ENCODE measurements at regions not wholly inside any gene's neighbourhood (a gene's known extent, or its start where the extent isn't known, plus 50 kb on each side); places are given as distances from the start of the nearest gene placed in this dataset.

- H3K4me3 ChIP-seq (ENCODE audit: low read depth, low read length): no peak overlapping the region
- no peaks in the 10 kb centered on the region for H3K36me3 ChIP-seq (ENCODE audit: insufficient read depth)
- DNase-seq (ENCODE audit: extremely low spot score): peak; percentile 15
- 50% methylated on average over 10 of the region's 10 CpGs for WGBS
- H3K4me1 ChIP-seq (ENCODE audit: insufficient read depth): no peaks in the 10 kb centered on the region
- H3K27ac ChIP-seq (ENCODE audit: low read depth): no peak overlapping the region
Measured at GRCh38 chr6:19432966-19433498, 404.1 kb upstream of the ID4 start.

- Histone ChIP-seq H3K36me3 (ENCODE audit: insufficient read depth) (no peaks in the 10 kb centered on the region), H3K4me1 (ENCODE audit: insufficient read depth) (no peaks in the 10 kb centered on the region), H3K4me3 (ENCODE audit: low read depth, low read length) (no peak overlapping the region), H3K27ac (ENCODE audit: low read depth) (no peak overlapping the region)
- WGBS: 89% methylated on average over 2 of the region's 2 CpGs
- no peak for DNase-seq (ENCODE audit: extremely low spot score)
Measured at GRCh38 chr6:19434065-19434464, 403.1 kb upstream of the ID4 start.

GRCh38 chr6:19435755-19436154 lies 401.4 kb upstream of the ID4 start:
- DNase-seq (ENCODE audit: extremely low spot score): no peak
- H3K4me1 ChIP-seq (ENCODE audit: insufficient read depth): no peaks in the 10 kb centered on the region
- 86% methylated on average over 3 of the region's 3 CpGs for whole genome bisulfite sequencing

GRCh38 chr6:19438566-19439353 lies 398.4 kb upstream of the ID4 start:
- no peak for DNase-seq (ENCODE audit: extremely low spot score)
- no peaks in the 10 kb centered on the region for H3K4me1 ChIP-seq (ENCODE audit: insufficient read depth)
- no peak overlapping the region for H3K4me3 ChIP-seq (ENCODE audit: low read depth, low read length)
- 86% methylated on average over 8 of the region's 8 CpGs for WGBS
- H3K27ac ChIP-seq (ENCODE audit: low read depth): no peak overlapping the region
- H3K36me3 ChIP-seq (ENCODE audit: insufficient read depth): no peaks in the 10 kb centered on the region

More at GRCh38 chr6:19435755-19436154, 401.4 kb upstream of the ID4 start:
- Histone ChIP-seq H3K4me3 (ENCODE audit: low read depth, low read length) (no peak overlapping the region), H3K36me3 (ENCODE audit: insufficient read depth) (no peaks in the 10 kb centered on the region), H3K27ac (ENCODE audit: low read depth) (no peak overlapping the region)

DNA sequence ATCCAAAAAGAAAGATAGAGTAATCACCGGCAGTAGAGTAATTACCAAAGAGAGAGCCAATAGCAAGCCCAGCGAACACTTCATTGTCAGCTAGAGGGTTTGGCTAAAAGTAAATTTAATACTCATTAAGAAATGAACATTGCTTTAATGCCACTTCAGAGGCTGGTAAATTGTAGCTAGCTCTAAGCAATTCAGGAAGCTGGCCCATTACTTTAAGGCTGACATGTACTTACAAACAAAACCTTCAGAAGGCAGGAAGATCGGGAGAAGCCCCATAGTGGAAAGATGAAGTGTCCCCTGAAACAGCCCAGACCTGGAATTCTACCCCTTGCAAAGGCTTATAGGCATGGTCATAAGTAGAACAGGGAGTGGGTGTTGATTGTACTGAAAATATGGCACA lies 396.6 kb upstream of the ID4 start:
- 66% methylated on average over 3 of the region's 3 CpGs for WGBS
- H3K4me3 ChIP-seq (ENCODE audit: low read depth, low read length): no peak overlapping the region
- H3K36me3 ChIP-seq (ENCODE audit: insufficient read depth): no peaks in the 10 kb centered on the region
- H3K4me1 ChIP-seq (ENCODE audit: insufficient read depth): no peaks in the 10 kb centered on the region
- DNase-seq (ENCODE audit: extremely low spot score): no peak
- no peak overlapping the region for H3K27ac ChIP-seq (ENCODE audit: low read depth)

GRCh38 chr6:19443411-19443810 lies 393.8 kb upstream of the ID4 start:
- WGBS: 91% methylated on average over 3 of the region's 3 CpGs
- DNase-seq (ENCODE audit: extremely low spot score): no peak

GRCh38 chr6:19444041-19444440 lies 393.1 kb upstream of the ID4 start:
- Histone ChIP-seq H3K4me3 (ENCODE audit: low read depth, low read length) (no peak overlapping the region), H3K27ac (ENCODE audit: low read depth) (no peak overlapping the region), H3K36me3 (ENCODE audit: insufficient read depth) (no peaks in the 10 kb centered on the region), H3K4me1 (ENCODE audit: insufficient read depth) (no peaks in the 10 kb centered on the region)
- 68% methylated on average over 4 of the region's 4 CpGs for WGBS
- no peak for DNase-seq (ENCODE audit: extremely low spot score)

More at GRCh38 chr6:19443411-19443810, 393.8 kb upstream of the ID4 start:
- Histone ChIP-seq H3K27ac (ENCODE audit: low read depth) (no peak overlapping the region), H3K36me3 (ENCODE audit: insufficient read depth) (no peaks in the 10 kb centered on the region), H3K4me3 (ENCODE audit: low read depth, low read length) (no peak overlapping the region), H3K4me1 (ENCODE audit: insufficient read depth) (no peaks in the 10 kb centered on the region)

DNA sequence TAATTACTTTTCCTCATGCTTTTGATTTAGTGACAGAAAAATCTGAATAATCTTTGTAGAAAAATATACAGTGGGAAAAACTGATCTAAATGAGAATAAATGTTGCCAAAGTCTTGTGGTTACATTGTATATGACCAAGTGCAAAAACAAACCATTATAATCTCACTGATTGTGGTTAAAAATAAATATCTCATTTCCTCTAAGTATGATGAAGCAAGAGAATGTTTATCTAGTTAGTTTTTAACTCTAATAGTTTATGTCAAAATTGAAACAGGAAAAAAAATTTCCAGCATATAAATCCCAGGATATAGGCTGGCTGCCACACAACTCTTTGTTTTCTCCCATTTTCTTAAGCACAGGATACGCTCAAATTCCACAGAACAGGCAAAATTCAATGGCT lies 392.7 kb upstream of the ID4 start:
- no peaks in the 10 kb centered on the region for H3K4me1 ChIP-seq (ENCODE audit: insufficient read depth)
- no peak overlapping the region for H3K27ac ChIP-seq (ENCODE audit: low read depth)
- H3K4me3 ChIP-seq (ENCODE audit: low read depth, low read length): no peak overlapping the region
- WGBS: 73% methylated on average over 1 of the region's 1 CpG
- no peak for DNase-seq (ENCODE audit: extremely low spot score)
- H3K36me3 ChIP-seq (ENCODE audit: insufficient read depth): no peaks in the 10 kb centered on the region

GRCh38 chr6:19446570-19446969 lies 390.6 kb upstream of the ID4 start:
- Histone ChIP-seq H3K27ac (ENCODE audit: low read depth) (no peak overlapping the region), H3K36me3 (ENCODE audit: insufficient read depth) (no peaks in the 10 kb centered on the region), H3K4me1 (ENCODE audit: insufficient read depth) (no peaks in the 10 kb centered on the region), H3K4me3 (ENCODE audit: low read depth, low read length) (no peak overlapping the region)
- 98% methylated on average over 3 of the region's 3 CpGs for WGBS
- no peak for DNase-seq (ENCODE audit: extremely low spot score)

DNA sequence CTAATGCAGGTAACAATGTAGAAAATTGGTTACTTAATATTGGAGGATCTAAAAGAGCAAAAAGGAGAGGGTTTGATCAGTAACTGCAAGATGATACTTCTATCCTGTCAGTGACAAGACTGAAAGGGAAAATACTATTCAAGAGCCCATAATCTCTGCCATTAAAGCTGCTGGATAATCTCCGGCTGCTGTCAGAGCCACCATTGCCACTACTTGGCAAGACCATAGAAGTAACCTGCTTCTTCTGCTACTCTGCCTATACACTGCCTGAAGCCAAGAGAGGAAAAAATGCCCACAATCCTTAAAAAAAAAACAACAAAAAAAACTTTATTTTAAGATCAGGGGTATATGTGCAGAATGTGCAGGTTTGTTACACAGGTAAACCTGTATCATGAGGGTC lies 386.5 kb upstream of the ID4 start:
- no peaks in the 10 kb centered on the region for H3K4me1 ChIP-seq (ENCODE audit: insufficient read depth)
- H3K27ac ChIP-seq (ENCODE audit: low read depth): no peak overlapping the region
- WGBS: 82% methylated on average over 1 of the region's 1 CpG
- no peaks in the 10 kb centered on the region for H3K36me3 ChIP-seq (ENCODE audit: insufficient read depth)
- no peak overlapping the region for H3K4me3 ChIP-seq (ENCODE audit: low read depth, low read length)
- DNase-seq (ENCODE audit: extremely low spot score): no peak

DNA sequence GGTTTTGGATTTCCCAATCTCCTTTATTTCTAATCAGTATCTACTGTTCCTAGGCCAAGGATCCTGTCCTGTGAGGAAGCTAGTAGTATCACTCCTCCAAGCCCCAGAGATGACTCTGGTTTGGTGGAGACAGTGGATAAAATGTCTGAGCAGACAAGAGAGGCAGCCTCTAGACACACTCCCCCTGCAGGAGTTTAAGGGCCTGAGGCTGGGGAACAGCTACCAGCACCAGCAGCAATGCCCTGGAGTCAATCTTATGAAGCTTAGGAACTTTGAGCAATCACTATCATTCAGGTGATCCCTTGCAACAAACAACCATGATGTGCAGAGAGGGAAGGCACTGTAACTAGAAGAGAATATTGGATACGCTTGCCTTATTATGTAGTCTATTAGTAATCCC lies 384.7 kb upstream of the ID4 start:
- Histone ChIP-seq H3K36me3 (ENCODE audit: insufficient read depth) (no peaks in the 10 kb centered on the region), H3K4me3 (ENCODE audit: low read depth, low read length) (no peak overlapping the region), H3K4me1 (ENCODE audit: insufficient read depth) (no peaks in the 10 kb centered on the region), H3K27ac (ENCODE audit: low read depth) (no peak overlapping the region)
- 96% methylated on average over 1 of the region's 1 CpG for WGBS
- no peak for DNase-seq (ENCODE audit: extremely low spot score)

- no peak for DNase-seq (ENCODE audit: extremely low spot score)
- 68% methylated on average over 3 of the region's 3 CpGs for WGBS
- Histone ChIP-seq H3K36me3 (ENCODE audit: insufficient read depth) (no peaks in the 10 kb centered on the region), H3K4me3 (ENCODE audit: low read depth, low read length) (no peak overlapping the region), H3K4me1 (ENCODE audit: insufficient read depth) (no peaks in the 10 kb centered on the region), H3K27ac (ENCODE audit: low read depth) (no peak overlapping the region)
Measured at GRCh38 chr6:19454001-19454720, 383.0 kb upstream of the ID4 start.

DNA sequence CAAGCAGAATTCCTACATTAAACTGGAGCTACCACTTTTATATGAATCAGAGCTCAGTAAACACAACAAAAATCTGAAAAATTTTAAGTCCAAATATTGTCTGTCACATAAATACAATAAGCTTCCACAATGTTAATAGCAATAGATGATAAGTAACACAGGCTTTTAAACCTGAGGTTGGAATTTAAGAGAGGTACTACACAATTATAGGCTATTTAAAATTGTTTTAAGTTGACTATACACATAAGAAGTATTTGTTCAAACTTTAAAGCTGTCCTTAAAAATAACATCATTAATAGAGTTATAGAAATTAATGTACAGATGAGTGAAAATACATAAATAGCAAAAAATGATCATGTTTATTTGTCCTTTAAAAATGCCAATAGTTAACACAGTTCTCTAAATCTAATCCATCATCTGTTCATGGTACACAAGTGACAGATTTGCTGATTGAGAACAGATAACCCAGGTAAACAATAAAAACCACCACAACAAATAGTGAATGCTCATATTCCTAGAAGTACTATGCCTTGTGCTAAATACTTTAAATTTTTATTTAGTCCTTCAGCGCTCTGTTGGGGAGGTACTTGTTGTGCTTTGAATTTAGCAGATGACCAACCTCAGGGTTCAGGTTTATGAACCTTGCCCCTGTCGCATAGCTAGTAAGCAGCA lies 382.3 kb upstream of the ID4 start:
- Histone ChIP-seq H3K36me3 (ENCODE audit: insufficient read depth) (no peaks in the 10 kb centered on the region), H3K4me1 (ENCODE audit: insufficient read depth) (no peaks in the 10 kb centered on the region), H3K27ac (ENCODE audit: low read depth) (no peak overlapping the region), H3K4me3 (ENCODE audit: low read depth, low read length) (no peak overlapping the region)
- WGBS: 89% methylated on average over 2 of the region's 2 CpGs
- no peak for DNase-seq (ENCODE audit: extremely low spot score)

DNA sequence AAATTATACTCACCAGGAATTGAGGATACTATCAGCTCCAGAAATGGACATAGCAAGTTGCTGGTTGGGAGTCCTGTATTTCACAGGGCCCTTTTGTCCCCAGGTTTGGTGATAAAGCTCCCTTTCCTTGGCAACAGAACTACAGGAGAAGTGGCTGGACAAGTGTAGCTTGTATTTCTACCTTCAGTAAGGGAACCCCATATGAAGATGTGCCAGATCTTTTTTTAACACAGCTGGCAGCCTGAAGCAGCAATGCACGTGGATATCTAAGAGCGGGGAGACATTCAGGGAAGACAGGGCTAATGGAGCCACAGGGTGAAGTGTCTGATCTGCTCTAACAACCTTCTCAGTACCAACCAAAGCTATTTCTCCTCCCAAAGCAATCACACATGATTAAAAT lies 373.9 kb upstream of the ID4 start:
- Histone ChIP-seq H3K4me1 (ENCODE audit: insufficient read depth) (no peaks in the 10 kb centered on the region), H3K27ac (ENCODE audit: low read depth) (no peak overlapping the region), H3K36me3 (ENCODE audit: insufficient read depth) (no peaks in the 10 kb centered on the region), H3K4me3 (ENCODE audit: low read depth, low read length) (no peak overlapping the region)
- 77% methylated on average over 2 of the region's 2 CpGs for WGBS
- DNase-seq (ENCODE audit: extremely low spot score): no peak
